ENCODE measurements at regions not wholly inside any gene's neighbourhood (a gene's known extent, or its start where the extent isn't known, plus 50 kb on each side); places are given as distances from the start of the nearest gene placed in this dataset.

GRCh38 chr10:25661632-25662031 is 272.4 kb upstream of the MYO3A start:
- FAIRE-seq: no peak

GRCh38 chr10:25666276-25666675 is 267.8 kb upstream of the MYO3A start:
- FAIRE-seq: no peak

GRCh38 chr10:25675204-25675603 is 258.8 kb upstream of the MYO3A start:
- no peak for FAIRE-seq

- FAIRE-seq: no peak
Measured at GRCh38 chr10:25675615-25676014, 258.4 kb upstream of the MYO3A start.

- no peak for FAIRE-seq
Measured at GRCh38 chr10:25678220-25678619, 255.8 kb upstream of the MYO3A start.

GRCh38 chr10:25678666-25679065 is 255.4 kb upstream of the MYO3A start:
- no peak for FAIRE-seq

- FAIRE-seq: no peak
Measured at GRCh38 chr10:25682203-25682851, 251.7 kb upstream of the MYO3A start.

- no peak for FAIRE-seq
Measured at GRCh38 chr10:25683344-25683743, 250.7 kb upstream of the MYO3A start.

GRCh38 chr10:25687521-25687920 is 246.5 kb upstream of the MYO3A start:
- FAIRE-seq: no peak

GRCh38 chr10:25689346-25690100 is 244.5 kb upstream of the MYO3A start:
- no peak for FAIRE-seq

- no peak for FAIRE-seq
Measured at GRCh38 chr10:25692761-25693160, 241.3 kb upstream of the MYO3A start.

GRCh38 chr10:25694206-25694933 is 239.7 kb upstream of the MYO3A start:
- FAIRE-seq: no peak

- no peak for FAIRE-seq
Measured at GRCh38 chr10:25694971-25695370, 239.1 kb upstream of the MYO3A start.

- FAIRE-seq: no peak
Measured at GRCh38 chr10:25695586-25695985, 238.4 kb upstream of the MYO3A start.

GRCh38 chr10:25696013-25696708 is 237.9 kb upstream of the MYO3A start:
- no peak for FAIRE-seq

GRCh38 chr10:25697412-25697811 is 236.6 kb upstream of the MYO3A start:
- no peak for FAIRE-seq

GRCh38 chr10:25698638-25699037 is 235.4 kb upstream of the MYO3A start:
- FAIRE-seq: no peak

GRCh38 chr10:25699631-25700030 is 234.4 kb upstream of the MYO3A start:
- no peak for FAIRE-seq

- no peak for FAIRE-seq
Measured at GRCh38 chr10:25701652-25702051, 232.4 kb upstream of the MYO3A start.

- FAIRE-seq: no peak
Measured at GRCh38 chr10:25704622-25705021, 229.4 kb upstream of the MYO3A start.

- FAIRE-seq: no peak
Measured at GRCh38 chr10:25707572-25707971, 226.5 kb upstream of the MYO3A start.

GRCh38 chr10:25707976-25708671 is 225.9 kb upstream of the MYO3A start:
- FAIRE-seq: no peak

- FAIRE-seq: no peak
Measured at GRCh38 chr10:25713894-25714240, 220.2 kb upstream of the MYO3A start.

Measured in A204.1 (cell line).